DLD1 (cell line): ENCODE measurements at regions not wholly inside any gene's neighbourhood (a gene's known extent, or its start where the extent isn't known, plus 50 kb on each side); places are given as distances from the start of the nearest gene placed in this dataset.

ENCODE experiments used
- in situ Hi-C: cut with HindIII; loops from 2 replicates; pipeline ENCODE4 v1.10.0; 2017; ENCODE audit warnings: low sequenced_read_pairs

- in situ Hi-C loops = no loop called here
Measured at GRCh38 chr5:163770625-163771024, 265.2 kb downstream of the MAT2B start.

- in situ Hi-C loops = no loop called here
Measured at GRCh38 chr5:163772241-163772640, 266.8 kb downstream of the MAT2B start.

GRCh38 chr5:163772644-163773043 is 267.2 kb downstream of the MAT2B start:
- in situ Hi-C loops = no loop called here

GRCh38 chr5:163773226-163773625 is 267.8 kb downstream of the MAT2B start:
- in situ Hi-C loops = no loop called here

- in situ Hi-C loops = no loop called here
Measured at GRCh38 chr5:163789870-163790269, 284.5 kb downstream of the MAT2B start.

- in situ Hi-C loops = no loop called here
Measured at GRCh38 chr5:163790497-163790896, 285.1 kb downstream of the MAT2B start.

- in situ Hi-C loops = no loop called here
Measured at GRCh38 chr5:163794993-163795392, 289.6 kb downstream of the MAT2B start.

- in situ Hi-C loops = no loop called here
Measured at GRCh38 chr5:163807781-163808180, 302.4 kb downstream of the MAT2B start.

- in situ Hi-C loops = no loop called here
Measured at GRCh38 chr5:163809473-163809872, 304.1 kb downstream of the MAT2B start.

- in situ Hi-C loops = no loop called here
Measured at GRCh38 chr5:163813900-163814299, 308.5 kb downstream of the MAT2B start.

GRCh38 chr5:163815240-163815791 is 309.9 kb downstream of the MAT2B start:
- in situ Hi-C loops = no loop called here

- in situ Hi-C loops = no loop called here
Measured at GRCh38 chr5:163821142-163821541, 315.7 kb downstream of the MAT2B start.

- in situ Hi-C loops = no loop called here
Measured at GRCh38 chr5:163822548-163822947, 317.1 kb downstream of the MAT2B start.

GRCh38 chr5:163825661-163826060 is 320.2 kb downstream of the MAT2B start:
- in situ Hi-C loops = no loop called here

- in situ Hi-C loops = no loop called here
Measured at GRCh38 chr5:163826201-163826600, 320.8 kb downstream of the MAT2B start.

- in situ Hi-C loops = no loop called here
Measured at GRCh38 chr5:163832155-163832554, 326.7 kb downstream of the MAT2B start.

GRCh38 chr5:163838738-163839137 is 333.3 kb downstream of the MAT2B start:
- in situ Hi-C loops = no loop called here

GRCh38 chr5:163846512-163846911 is 341.1 kb downstream of the MAT2B start:
- in situ Hi-C loops = loop anchor here (10.0 kb wide), 1 partner anchor 302 kb away; no protein-coding TSS in a partner anchor

- in situ Hi-C loops = no loop called here
Measured at GRCh38 chr5:163855754-163856153, 350.3 kb downstream of the MAT2B start.

- in situ Hi-C loops = no loop called here
Measured at GRCh38 chr5:163861670-163862069, 356.3 kb downstream of the MAT2B start.

GRCh38 chr5:163867324-163867723 is 361.9 kb downstream of the MAT2B start:
- in situ Hi-C loops = no loop called here

GRCh38 chr5:163867738-163868137 is 362.3 kb downstream of the MAT2B start:
- in situ Hi-C loops = no loop called here

GRCh38 chr5:163869581-163869980 is 364.2 kb downstream of the MAT2B start:
- in situ Hi-C loops = no loop called here
